GM19035 (cell line): ENCODE measurements at regions not wholly inside any gene's neighbourhood (a gene's known extent, or its start where the extent isn't known, plus 50 kb on each side); places are given as distances from the start of the nearest gene placed in this dataset.
"Not testable (repeated sequence)": the region's sequence is repeated elsewhere in the genome, so short reads cannot be mapped to it uniquely, and the experiment has no call there.

Source experiments
- ATAC-seq: cut with Tn5 transposase; IDR thresholded peaks from one replicate; pipeline ENCODE4 v1.9.1; 2021; ENCODE audit not compliant: unreplicated experiment

GRCh38 chr14:105707723-105708151, 181.4 kb downstream of the TMEM121 start:
- not testable (repeated sequence) for ATAC-seq

- not testable (repeated sequence) for ATAC-seq
These were observed 182.1 kb downstream of the TMEM121 start for GRCh38 chr14:105708251-105709134.

- no peak for ATAC-seq
These were observed 183.1 kb downstream of the TMEM121 start for GRCh38 chr14:105709281-105710118.

GRCh38 chr14:105710119-105711043, 184.0 kb downstream of the TMEM121 start:
- no peak for ATAC-seq

GRCh38 chr14:105711044-105711620, 184.7 kb downstream of the TMEM121 start:
- no peak for ATAC-seq

GRCh38 chr14:105711841-105712460, 185.6 kb downstream of the TMEM121 start:
- no peak for ATAC-seq

GRCh38 chr14:105712670-105713069, 186.3 kb downstream of the TMEM121 start:
- not testable (repeated sequence) for ATAC-seq

- not testable (repeated sequence) for ATAC-seq
These were observed 186.8 kb downstream of the TMEM121 start for GRCh38 chr14:105713160-105713559.

GRCh38 chr14:105713836-105714235, 187.5 kb downstream of the TMEM121 start:
- not testable (repeated sequence) for ATAC-seq

- ATAC-seq: not testable (repeated sequence)
These were observed 192.4 kb downstream of the TMEM121 start for GRCh38 chr14:105718787-105719186.

- ATAC-seq: not testable (repeated sequence)
These were observed 193.7 kb downstream of the TMEM121 start for GRCh38 chr14:105720106-105720505.

- ATAC-seq: not testable (repeated sequence)
These were observed 194.6 kb downstream of the TMEM121 start for GRCh38 chr14:105720852-105721601.

- ATAC-seq: not testable (repeated sequence)
These were observed 195.2 kb downstream of the TMEM121 start for GRCh38 chr14:105721602-105721970.

- not testable (repeated sequence) for ATAC-seq
These were observed 195.8 kb downstream of the TMEM121 start for GRCh38 chr14:105721996-105722709.

GRCh38 chr14:105723271-105723670, 196.9 kb downstream of the TMEM121 start:
- not testable (repeated sequence) for ATAC-seq

- ATAC-seq: not testable (repeated sequence)
These were observed 197.4 kb downstream of the TMEM121 start for GRCh38 chr14:105723776-105724175.

GRCh38 chr14:105729825-105730368, 203.5 kb downstream of the TMEM121 start:
- not testable (repeated sequence) for ATAC-seq

- ATAC-seq: not testable (repeated sequence)
These were observed 204.3 kb downstream of the TMEM121 start for GRCh38 chr14:105730731-105731130.
